WTC11 (cell line): ENCODE measurements at regions not wholly inside any gene's neighbourhood (a gene's known extent, or its start where the extent isn't known, plus 50 kb on each side); places are given as distances from the start of the nearest gene placed in this dataset.

Experiments
- ARID4B ChIP-seq: sonication (generic); formaldehyde crosslinking; IDR thresholded peaks from 2 replicates; pipeline ENCODE4 v1.8.0; 2023; ENCODE audit warnings: missing genetic modification reagents, mild to moderate bottlenecking, borderline replicate concordance
- ATF3 ChIP-seq: sonication (generic); formaldehyde crosslinking; conservative IDR thresholded peaks from 2 replicates; pipeline ENCODE4 v1.8.1; 2022; ENCODE audit warnings: mild to moderate bottlenecking, missing genetic modification reagents
- CREB1 ChIP-seq: sonication (generic); formaldehyde crosslinking; IDR thresholded peaks from 2 replicates; pipeline ENCODE4 v1.8.0; 2023; ENCODE audit warnings: mild to moderate bottlenecking, missing genetic modification reagents
- CREM ChIP-seq: sonication (generic); formaldehyde crosslinking; IDR thresholded peaks from 2 replicates; pipeline ENCODE4 v1.8.1; 2022; ENCODE audit warnings: mild to moderate bottlenecking, missing genetic modification reagents, moderate library complexity
- CTCF ChIP-seq: fragments of 200-600 bp; IDR thresholded peaks from 2 replicates; pipeline ENCODE4 v1.8.0; 2022; ENCODE audit warnings: antibody characterized with exemption
- ESRRA ChIP-seq: sonication (generic); formaldehyde crosslinking; IDR thresholded peaks from 2 replicates; pipeline ENCODE4 v1.8.1; 2022; ENCODE audit warnings: mild to moderate bottlenecking, missing genetic modification reagents, borderline replicate concordance
- FOXJ3 ChIP-seq: sonication (generic); formaldehyde crosslinking; IDR thresholded peaks from 2 replicates; pipeline ENCODE4 v1.9.0; 2021; ENCODE audit warnings: missing genetic modification reagents, mild to moderate bottlenecking, borderline replicate concordance
- MYBL2 ChIP-seq: sonication (generic); formaldehyde crosslinking; IDR thresholded peaks from 2 replicates; pipeline ENCODE4 v1.8.1; 2023; ENCODE audit warnings: mild to moderate bottlenecking, moderate library complexity, missing genetic modification reagents
- SP1 ChIP-seq: sonication (generic); formaldehyde crosslinking; conservative IDR thresholded peaks from 2 replicates; pipeline ENCODE4 v1.8.1; 2022; ENCODE audit warnings: missing genetic modification reagents
- TP53 ChIP-seq: sonication (generic); formaldehyde crosslinking; IDR thresholded peaks from 2 replicates; pipeline ENCODE4 v1.8.1; 2023; ENCODE audit warnings: mild to moderate bottlenecking, missing genetic modification reagents
- ZNF232 ChIP-seq: sonication (generic); formaldehyde crosslinking; IDR thresholded peaks from 2 replicates; pipeline ENCODE4 v1.8.0; 2022; ENCODE audit warnings: mild to moderate bottlenecking, missing genetic modification reagents
- ZNF263 ChIP-seq: sonication (generic); formaldehyde crosslinking; IDR thresholded peaks from 2 replicates; pipeline ENCODE4 v1.8.1; 2022; ENCODE audit warnings: low read depth, mild to moderate bottlenecking, moderate library complexity, missing genetic modification reagents

GRCh38 chr17:51441431-51441830, 181.1 kb downstream of the UTP18 start:
- TF ChIP-seq ATF3 (CRISPR knock-in tag) (no peak), CTCF (no peak), FOXJ3 (CRISPR knock-in tag) (no peak), ESRRA (CRISPR knock-in tag) (no peak), TP53 (CRISPR knock-in tag) (no peak), ARID4B (CRISPR knock-in tag) (no peak), ZNF232 (CRISPR knock-in tag) (no peak), SP1 (no peak), MYBL2 (CRISPR knock-in tag) (no peak), CREB1 (CRISPR knock-in tag) (no peak), ZNF263 (no peak), CREM (no peak)
